SK-N-MC (cell line): ENCODE measurements at regions not wholly inside any gene's neighbourhood (a gene's known extent, or its start where the extent isn't known, plus 50 kb on each side); places are given as distances from the start of the nearest gene placed in this dataset.

Experiments used
- DNase-seq: peaks from one replicate; pipeline ENCODE4 v3.0.0-alpha.2; 2011; ENCODE audit warnings: low read depth, low spot score
- H3K27ac ChIP-seq: fragments of 200-600 bp; sonication (generic); 2 replicates; pipeline ENCODE4 v1.5.1; 2016; ENCODE audit warnings: mixed run types
- H3K36me3 ChIP-seq: fragments of 200-600 bp; sonication (generic); 2 replicates; pipeline ENCODE4 v1.6.1; 2017; ENCODE audit warnings: antibody characterized with exemption, low read length, mixed read lengths; ENCODE audit not compliant: insufficient read depth
- H3K4me3 ChIP-seq: fragments of 200-600 bp; sonication (generic); 2 replicates; pipeline ENCODE4 v1.5.1; 2016
- H3K9ac ChIP-seq: fragments of 200-600 bp; sonication (generic); 2 replicates; pipeline ENCODE4 v1.8.0; 2017; ENCODE audit warnings: mixed run types, mixed read lengths; ENCODE audit not compliant: insufficient read length
- H3K9me3 ChIP-seq: fragments of 200-600 bp; sonication (generic); 2 replicates; pipeline ENCODE4 v1.6.1; 2017; ENCODE audit warnings: low read depth, mild to moderate bottlenecking, antibody characterized with exemption, low read length, moderate library complexity, mixed read lengths
- EZH2 ChIP-seq: fragments of 200-600 bp; sonication (generic); IDR thresholded peaks from one replicate; pipeline ENCODE4 v1.6.1; 2017; ENCODE audit warnings: antibody characterized with exemption
- FOXP2 ChIP-seq: optimal IDR thresholded peaks from 2 replicates; pipeline ENCODE3; 2011; ENCODE audit warnings: mild to moderate bottlenecking, moderate library complexity; ENCODE audit not compliant: insufficient read depth; ENCODE audit errors: extremely low read length, control extremely low read depth
- POLR2AphosphoS5 ChIP-seq: IDR thresholded peaks from 2 replicates; pipeline ENCODE4 v1.6.1; 2012; ENCODE audit warnings: mild to moderate bottlenecking, low read depth, low read length, borderline replicate concordance

- Histone ChIP-seq H3K9me3 (no peaks in the 10 kb centered on the region), H3K36me3 (no peaks in the 10 kb centered on the region)
- DNase-seq: no peak
Observed at GRCh38 chr10:121002586-121003205, 151.5 kb downstream of the WDR11 start.

GRCh38 chr10:121005948-121006587, 154.9 kb downstream of the WDR11 start:
- TF ChIP-seq EZH2 (no peak), FOXP2 (no peak), POLR2AphosphoS5 (no peak)
- Histone ChIP-seq H3K4me3 (no peak overlapping the region), H3K36me3 (no peaks in the 10 kb centered on the region), H3K9me3 (no peaks in the 10 kb centered on the region), H3K9ac (no peak overlapping the region), H3K27ac (no peak overlapping the region)
- no peak for DNase-seq

More at GRCh38 chr10:121002586-121003205, 151.5 kb downstream of the WDR11 start:
- Histone ChIP-seq H3K4me3 (no peak overlapping the region), H3K9ac (no peak overlapping the region), H3K27ac (no peak overlapping the region)
- no peak for TF ChIP-seq POLR2AphosphoS5
- TF ChIP-seq FOXP2: no peak
- TF ChIP-seq EZH2: no peak

- H3K36me3 ChIP-seq: no peaks in the 10 kb centered on the region
- no peak overlapping the region for H3K4me3 ChIP-seq
- H3K27ac ChIP-seq: no peak overlapping the region
- no peak for TF ChIP-seq FOXP2
- no peak for TF ChIP-seq POLR2AphosphoS5
- no peak overlapping the region for H3K9ac ChIP-seq
- H3K9me3 ChIP-seq: no peaks in the 10 kb centered on the region
- DNase-seq: no peak
Observed at GRCh38 chr10:121007264-121007663, 156.1 kb downstream of the WDR11 start.

- H3K36me3 ChIP-seq: no peaks in the 10 kb centered on the region
- no peak for DNase-seq
- no peak overlapping the region for H3K4me3 ChIP-seq
- no peak overlapping the region for H3K9ac ChIP-seq
- H3K9me3 ChIP-seq: no peaks in the 10 kb centered on the region
- no peak overlapping the region for H3K27ac ChIP-seq
- TF ChIP-seq FOXP2: no peak
- TF ChIP-seq POLR2AphosphoS5: no peak
- TF ChIP-seq EZH2: no peak
Observed at GRCh38 chr10:121015916-121016315, 164.8 kb downstream of the WDR11 start.

GRCh38 chr10:121024905-121025584, 173.9 kb downstream of the WDR11 start:
- no peak for TF ChIP-seq FOXP2
- TF ChIP-seq EZH2: no peak
- H3K9ac ChIP-seq: no peak overlapping the region
- no peak overlapping the region for H3K27ac ChIP-seq
- H3K36me3 ChIP-seq: no peaks in the 10 kb centered on the region
- H3K4me3 ChIP-seq: no peak overlapping the region
- no peaks in the 10 kb centered on the region for H3K9me3 ChIP-seq
- DNase-seq: no peak

- H3K27ac ChIP-seq: no peak overlapping the region
- no peaks in the 10 kb centered on the region for H3K36me3 ChIP-seq
- no peak for DNase-seq
- no peak overlapping the region for H3K9ac ChIP-seq
- no peaks in the 10 kb centered on the region for H3K9me3 ChIP-seq
- TF ChIP-seq POLR2AphosphoS5: no peak
- no peak for TF ChIP-seq FOXP2
- no peak for TF ChIP-seq EZH2
- H3K4me3 ChIP-seq: no peak overlapping the region
Observed at GRCh38 chr10:121025731-121026130, 174.6 kb downstream of the WDR11 start.

- H3K27ac ChIP-seq: no peak overlapping the region
- no peak overlapping the region for H3K4me3 ChIP-seq
- TF ChIP-seq POLR2AphosphoS5 (no peak), EZH2 (no peak), FOXP2 (no peak)
- no peaks in the 10 kb centered on the region for H3K9me3 ChIP-seq
- no peaks in the 10 kb centered on the region for H3K36me3 ChIP-seq
- no peak for DNase-seq
- H3K9ac ChIP-seq: no peak overlapping the region
Observed at GRCh38 chr10:121027371-121027770, 176.2 kb downstream of the WDR11 start.

GRCh38 chr10:121032460-121032859, 181.3 kb downstream of the WDR11 start:
- Histone ChIP-seq H3K9ac (no peak overlapping the region), H3K27ac (no peak overlapping the region), H3K4me3 (no peak overlapping the region), H3K36me3 (no peaks in the 10 kb centered on the region), H3K9me3 (no peaks in the 10 kb centered on the region)
- no peak for DNase-seq
- TF ChIP-seq POLR2AphosphoS5 (no peak), FOXP2 (no peak), EZH2 (no peak)
